Islet precursor cell (in vitro differentiated cells): ENCODE measurements at regions not wholly inside any gene's neighbourhood (a gene's known extent, or its start where the extent isn't known, plus 50 kb on each side); places are given as distances from the start of the nearest gene placed in this dataset.
A peak's percentile ranks its signal among the peaks of the same experiment; 100 is the strongest.
"Not testable (repeated sequence)": the region's sequence is repeated elsewhere in the genome, so short reads cannot be mapped to it uniquely, and the experiment has no call there.

Experiments
- DNase-seq: peaks from one replicate; pipeline ENCODE4 v3.0.0-alpha.2; 2018

DNA sequence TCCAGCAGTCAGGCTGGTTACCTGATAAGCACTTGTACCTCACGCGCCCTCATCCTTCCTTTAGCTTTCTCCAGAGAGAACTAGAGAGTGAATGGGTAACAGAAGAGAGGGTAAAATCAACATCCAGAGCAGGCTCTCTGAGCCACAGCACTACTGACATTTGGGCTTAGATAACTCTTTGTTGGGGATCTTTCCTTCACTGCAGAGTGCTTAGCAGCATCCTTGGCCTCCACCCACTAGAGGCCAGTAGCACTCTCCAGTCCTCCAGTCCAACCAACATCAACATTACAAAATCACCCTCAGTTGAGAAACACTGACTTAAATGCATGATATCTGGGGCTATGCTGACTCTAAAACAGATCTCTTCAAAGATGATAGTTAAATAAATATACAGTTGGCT lies 220.7 kb downstream of the TACR3 start:
- no peak for DNase-seq

DNA sequence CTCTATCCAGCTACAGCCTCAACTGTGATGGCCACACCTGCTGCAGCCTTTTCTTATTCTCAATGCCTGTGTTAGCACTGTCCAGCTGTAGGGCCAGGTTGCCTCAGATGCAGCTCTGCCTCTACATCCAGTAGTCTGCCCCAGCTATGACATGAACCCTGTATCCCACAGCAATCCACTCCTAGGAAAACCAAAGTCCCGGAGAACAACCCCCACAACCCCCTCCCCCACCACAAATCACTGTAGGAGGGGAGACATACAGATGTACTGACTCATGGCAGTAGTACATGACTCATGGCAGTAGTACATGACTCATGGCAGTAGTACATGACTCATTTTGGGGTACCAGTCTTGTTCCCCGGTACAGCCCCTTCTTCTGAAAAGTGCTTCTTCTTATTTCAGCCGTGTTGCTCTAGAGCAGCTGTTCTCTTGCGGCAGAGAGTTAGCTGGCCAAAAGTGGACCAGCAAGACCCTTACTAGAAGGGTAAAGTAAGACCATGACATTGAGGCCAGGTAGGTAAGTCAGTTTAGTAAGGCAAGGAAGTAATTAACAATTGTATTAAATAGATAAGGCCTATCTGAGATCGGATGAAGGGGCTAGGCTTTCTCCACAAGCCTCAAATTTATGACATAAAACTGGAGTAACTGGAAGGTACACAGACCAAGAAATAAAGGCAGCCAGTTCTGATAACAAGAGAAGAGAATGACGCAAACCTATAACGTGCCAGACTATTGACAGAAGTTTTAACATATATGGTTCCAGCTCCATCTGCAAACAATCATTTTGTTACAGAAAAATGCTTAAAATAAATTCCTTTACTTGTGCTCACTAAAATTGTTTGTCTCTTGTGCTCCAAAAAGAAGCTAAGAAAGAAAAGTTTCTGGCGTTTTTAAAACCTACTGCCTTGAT lies 221.4 kb downstream of the TACR3 start:
- peak; percentile 72 for DNase-seq

DNA sequence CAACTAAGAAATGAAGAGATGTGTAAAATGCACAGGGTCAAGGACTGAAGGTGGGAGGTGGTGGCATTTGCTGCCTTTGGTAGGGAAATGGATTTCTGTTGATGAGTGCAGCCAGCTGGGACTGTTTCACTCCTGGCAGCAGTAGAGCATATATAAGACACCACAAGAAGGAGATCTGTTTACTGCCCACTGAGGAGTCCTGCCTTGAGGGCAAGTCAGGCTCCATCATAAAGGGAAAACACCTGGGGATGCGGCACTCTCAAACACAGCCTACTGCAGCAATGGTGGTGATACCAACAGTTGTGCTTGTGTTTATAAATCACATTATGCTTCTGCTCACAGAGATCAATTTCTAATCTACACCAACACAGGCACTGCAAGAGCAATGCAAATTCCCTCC lies 222.1 kb downstream of the TACR3 start:
- no peak for DNase-seq

DNA sequence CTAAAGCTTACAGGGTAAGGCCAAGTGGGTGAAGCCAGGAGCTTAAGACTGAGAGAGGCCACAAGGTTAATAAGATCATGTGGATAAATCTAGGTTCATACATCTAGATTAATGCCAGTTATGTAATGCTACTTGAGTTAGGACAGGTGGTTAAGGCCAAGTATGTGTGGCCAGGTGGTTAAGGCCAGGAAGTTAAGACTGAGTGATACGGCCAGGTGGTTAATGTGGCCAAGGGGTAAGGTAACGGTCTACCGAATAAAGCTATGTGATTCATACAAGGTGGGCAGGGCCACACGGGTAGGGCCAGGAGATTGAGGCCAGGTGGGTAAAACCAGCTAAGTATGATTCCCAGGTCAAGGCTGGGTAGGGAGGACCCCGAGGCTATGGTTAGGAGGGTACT lies 223.0 kb downstream of the TACR3 start:
- no peak for DNase-seq

DNA sequence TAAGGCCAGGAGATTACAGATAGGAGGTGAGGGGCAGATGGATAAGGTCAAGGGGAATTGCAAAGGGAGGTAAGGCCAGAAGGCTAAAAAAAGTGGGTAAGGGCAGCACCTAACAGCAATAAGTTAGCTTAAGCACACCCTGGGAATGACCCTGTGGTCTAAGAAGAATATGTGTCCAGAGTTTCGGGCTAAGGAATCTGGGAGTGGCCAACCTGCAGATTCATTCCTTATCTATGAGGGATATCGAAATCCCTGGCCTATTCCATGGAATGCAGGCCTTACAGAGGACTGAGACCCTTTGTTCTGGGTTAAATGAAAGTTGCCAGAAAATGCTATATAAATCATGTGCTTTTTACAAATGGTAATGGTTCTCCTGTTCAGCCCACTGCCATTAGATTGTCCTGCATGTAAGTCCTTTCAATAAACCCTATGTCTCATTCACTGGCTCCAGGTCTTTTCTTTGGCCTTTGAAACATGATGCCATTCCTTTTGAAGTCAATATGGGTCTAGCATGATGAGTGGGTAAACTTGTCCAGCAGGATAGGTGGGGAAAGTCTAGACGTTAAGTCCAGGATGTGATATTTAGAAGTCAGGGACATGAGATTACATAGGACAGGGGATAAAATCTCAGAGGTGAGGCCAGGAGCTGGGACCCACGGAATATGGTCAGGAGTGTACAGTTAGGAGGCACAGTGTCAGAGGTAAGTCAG lies 226.2 kb downstream of the TACR3 start:
- DNase-seq = no peak

DNA sequence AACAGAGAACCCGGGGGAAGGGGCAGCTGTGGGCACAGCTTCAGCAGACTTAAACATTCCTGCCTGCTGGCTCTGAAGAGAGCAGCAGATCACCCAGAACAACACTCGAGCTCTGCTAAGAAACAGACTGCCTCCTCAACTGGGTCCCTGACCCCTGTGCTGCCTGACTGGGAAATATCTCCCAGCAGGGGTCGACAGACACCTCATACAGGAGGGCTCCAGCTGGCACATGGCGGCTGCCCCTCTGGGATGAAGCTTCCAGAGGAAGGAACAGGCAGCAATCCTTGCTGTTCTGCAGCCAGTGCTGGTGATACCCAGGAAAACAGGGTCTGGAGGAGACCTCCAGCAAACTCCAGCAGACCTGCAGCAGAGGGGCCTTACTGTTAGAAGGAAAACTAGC lies 234.5 kb downstream of the TACR3 start:
- not testable (repeated sequence) for DNase-seq

DNA sequence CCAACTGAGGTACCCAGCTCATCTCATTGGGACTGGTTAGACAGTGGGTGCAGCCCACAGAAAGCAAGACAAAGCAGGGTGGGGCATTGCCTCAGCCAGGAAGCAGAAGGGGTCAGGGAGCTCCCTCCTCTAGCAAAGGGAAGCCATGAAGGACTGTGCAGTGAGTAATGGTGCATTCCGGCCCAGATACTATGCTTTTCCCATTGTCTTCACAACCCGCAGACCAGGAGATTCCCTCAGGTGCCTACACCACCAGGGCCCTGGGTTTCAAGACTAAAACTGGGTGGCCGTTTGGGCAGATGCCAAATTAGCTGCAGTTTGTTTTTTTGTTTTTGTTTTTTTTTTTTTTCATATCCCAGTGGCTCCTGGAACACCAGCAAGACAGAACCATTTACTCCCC lies 235.3 kb downstream of the TACR3 start:
- no peak for DNase-seq

DNA sequence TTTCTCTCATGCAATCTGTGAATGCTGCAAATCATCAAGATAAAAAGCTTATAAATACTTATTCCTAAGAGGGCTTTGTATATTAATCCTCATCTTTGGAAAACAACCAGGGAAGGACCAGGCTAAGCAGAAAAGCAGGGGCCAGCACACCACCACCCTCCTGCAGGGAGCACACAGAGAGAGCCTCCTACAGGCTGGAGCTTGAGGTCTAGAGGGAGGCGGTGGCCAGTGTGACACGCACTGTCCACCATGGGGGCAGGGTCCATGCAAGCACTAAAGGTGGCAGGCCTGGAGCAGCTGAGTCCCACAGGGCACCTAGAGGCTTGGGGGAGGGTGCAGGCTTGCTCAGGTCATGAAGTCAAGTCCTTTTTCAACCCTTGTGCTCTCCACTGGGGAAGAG lies 236.9 kb downstream of the TACR3 start:
- no peak for DNase-seq

DNA sequence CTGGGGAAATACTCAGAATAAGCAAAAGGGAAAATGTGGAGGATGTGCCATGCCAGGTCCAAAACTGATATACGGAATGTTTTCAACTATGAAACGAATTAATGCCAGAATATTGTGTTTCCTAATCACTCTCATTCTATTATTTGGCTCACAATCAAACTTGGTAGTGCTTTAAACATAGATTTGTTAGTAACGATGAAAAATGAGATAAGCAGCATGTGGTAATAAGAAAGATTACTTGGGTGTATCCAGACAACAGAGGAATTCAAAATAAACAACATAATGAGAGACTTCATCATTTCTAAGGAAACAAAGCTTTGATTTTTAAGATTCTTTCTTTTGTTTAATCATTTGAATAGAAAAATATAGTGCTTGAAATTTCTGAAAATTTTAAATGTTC lies 237.3 kb downstream of the TACR3 start:
- DNase-seq = no peak

DNA sequence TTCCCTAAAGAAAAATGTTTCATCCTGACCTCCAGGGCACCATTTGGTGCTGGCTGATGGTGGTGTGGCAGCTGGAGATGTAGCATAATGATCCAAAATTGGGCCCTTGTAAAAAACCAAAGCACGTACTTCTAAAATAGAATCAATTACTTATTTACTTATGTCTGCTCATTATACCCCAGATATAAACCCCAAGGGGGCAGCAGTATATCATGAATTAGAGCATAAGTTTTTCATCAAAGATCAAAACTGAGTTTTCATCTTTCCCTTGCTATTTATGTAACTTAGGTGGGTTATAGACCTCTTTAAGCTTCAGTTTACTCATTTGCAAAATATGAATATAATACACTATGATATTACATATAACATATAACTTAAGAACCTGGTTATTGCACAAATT lies 241.1 kb downstream of the TACR3 start:
- no peak for DNase-seq

DNA sequence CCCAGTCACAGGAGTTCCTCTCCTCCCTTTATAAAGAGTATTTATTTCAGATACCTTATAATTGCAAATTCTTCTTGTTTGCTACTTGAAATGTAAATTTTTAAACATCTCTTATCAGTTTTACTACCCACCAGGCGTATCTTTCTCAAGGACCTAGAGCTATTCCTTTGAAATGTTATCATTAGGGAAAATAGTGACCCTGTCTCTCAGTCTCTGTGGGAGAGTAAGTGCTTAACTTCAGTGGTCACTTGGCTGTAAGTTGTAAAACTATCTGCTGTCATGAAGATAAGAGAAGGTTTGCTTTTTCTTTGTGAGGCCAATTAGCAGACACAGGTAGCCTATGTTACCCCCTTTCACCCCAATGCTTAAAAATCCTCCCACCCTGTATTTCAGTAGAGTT lies 241.6 kb downstream of the TACR3 start:
- DNase-seq = no peak

DNA sequence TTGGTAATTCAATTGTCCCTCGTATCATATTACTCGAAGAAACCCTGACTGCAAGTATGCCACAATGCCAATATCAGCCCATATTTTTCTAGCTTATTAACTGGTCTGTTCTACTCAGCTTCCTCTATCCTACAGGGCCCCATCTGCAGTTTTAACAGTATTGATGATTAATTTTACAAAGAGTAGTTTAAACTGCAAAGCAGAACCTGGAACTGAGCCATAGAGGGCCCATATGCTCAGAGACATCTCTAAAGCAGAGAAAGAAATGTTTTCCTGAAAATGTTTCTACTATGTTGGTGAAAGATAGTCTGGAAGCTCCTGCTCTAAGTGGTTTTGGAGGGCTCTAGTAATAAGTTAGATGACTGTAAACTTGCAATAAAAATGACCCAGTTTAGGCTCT lies 259.4 kb upstream of the CENPE start:
- DNase-seq = no peak

DNA sequence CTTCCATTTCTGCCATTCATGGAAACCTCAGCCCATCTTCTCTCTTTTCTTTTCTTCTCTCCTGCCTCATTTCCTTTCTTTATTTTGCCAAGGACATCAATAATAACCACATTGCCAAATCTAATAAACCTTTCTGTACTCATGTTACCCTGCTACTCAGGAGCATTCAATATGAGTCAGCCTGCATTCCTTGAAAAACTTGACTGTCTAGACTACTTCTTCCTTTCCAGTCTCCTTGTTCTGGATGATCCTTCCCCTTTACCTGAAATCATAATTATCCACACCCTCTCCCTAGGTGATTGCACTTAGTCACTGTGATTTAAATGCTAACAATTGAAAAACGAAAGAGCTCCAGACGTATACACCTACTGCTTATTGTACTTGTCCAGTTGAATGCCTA lies 253.2 kb upstream of the CENPE start:
- no peak for DNase-seq

DNA sequence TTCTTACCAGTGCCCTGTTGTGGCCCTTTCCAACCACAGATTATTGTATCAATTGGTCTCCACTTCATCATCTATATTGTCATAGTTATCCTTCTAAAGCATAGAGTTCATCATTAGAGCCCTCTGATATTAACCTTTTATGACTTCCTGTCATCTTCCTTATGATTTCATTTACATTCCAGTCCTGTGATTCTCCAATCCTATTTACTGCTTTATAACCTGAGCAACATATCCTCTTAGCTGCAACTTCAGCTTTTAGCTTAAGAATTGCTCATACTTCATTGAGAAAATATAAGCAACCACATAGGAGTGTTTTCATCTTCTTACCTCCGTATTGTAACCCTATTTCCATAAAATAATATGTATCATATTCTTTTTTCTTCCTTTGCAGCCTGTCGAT lies 252.6 kb upstream of the CENPE start:
- no peak for DNase-seq

DNA sequence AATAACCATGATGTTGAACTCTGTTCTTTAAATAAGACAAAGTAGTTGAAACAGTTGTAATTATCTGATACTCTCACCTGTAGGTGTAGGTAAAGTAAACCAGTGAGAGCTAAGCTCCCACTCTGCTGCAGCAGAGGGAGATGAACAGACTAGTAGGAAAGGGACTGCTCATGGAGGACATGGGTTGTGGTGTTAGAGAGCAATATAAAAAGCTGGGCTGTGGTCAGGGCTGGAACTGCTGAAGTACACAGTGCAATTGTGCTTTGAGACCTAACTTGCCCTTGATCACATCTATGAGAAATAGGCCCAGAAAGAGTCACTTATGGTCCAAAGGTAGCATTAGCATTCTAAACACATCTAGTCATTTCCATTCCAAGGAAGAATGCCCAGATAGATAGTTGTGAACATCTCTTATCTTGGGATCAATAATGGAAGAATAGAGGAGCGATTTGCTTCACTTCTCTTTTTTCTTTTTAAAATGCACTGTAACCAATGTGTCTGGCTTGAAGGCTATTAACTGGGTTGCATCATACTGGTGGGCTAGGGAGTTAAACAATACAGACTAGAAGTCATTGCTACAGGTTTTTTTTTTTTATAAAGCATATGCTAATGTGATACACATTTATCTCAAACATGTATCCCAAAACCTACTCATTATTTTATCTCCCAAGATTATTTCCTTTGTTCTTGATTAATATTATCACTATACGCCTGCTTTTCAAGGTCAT lies 251.3 kb upstream of the CENPE start:
- DNase-seq = peak; percentile 72

DNA sequence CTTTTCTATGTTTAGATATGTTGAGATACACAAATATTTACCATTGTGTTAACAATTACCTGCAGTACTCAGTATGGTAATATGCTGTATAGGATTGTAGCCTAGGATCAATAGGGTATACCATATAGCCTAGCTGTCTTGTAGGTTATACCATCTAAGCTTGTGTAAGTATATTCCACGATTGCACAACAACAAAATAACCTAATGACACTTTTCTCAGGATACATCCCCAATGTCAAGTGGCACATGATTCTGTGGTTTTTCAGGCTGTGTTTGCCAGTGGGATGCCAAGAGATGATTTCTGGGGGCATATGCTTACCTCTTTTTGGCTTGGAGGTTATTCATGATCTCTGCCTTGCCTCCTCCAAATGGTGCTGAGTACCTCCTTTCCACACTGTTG lies 247.2 kb upstream of the CENPE start:
- DNase-seq = no peak

DNA sequence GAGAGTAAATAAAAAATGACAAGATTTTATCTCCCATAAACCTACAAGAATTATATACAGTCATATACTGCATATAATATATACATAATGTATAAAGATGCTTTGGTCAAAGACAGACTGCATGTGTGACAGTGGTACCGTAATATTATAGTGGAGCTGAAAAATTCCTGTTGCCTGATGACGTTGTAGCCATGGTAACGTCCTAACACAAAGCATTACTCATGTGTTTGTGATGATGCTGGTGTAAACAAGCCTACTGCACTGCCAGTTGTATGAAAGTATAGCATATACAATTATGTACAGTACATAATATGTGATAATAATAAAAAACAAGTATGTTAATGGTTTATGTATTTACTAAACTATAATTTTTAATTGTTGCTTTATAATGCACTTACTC lies 245.2 kb upstream of the CENPE start:
- DNase-seq = peak; percentile 59

DNA sequence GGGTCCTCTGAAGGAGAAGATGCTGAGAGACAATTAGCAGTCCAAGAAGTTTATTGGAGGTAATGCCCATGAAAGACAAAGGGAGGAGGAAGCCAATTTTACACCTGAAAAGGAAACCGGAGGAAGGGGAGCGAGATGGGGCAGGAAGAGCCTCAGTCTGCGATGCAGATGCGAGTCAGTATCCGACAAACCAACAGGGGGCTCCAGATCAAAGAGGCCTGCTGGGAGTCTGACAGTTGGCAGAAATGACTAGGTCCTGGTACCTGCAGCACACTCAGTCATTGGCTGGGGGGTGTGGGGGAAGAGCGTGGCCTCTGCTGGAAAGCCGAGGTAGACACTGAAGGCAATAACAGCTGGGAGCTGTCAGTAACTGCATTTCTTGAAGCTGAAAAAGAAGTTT lies 231.1 kb upstream of the CENPE start:
- DNase-seq = peak; percentile 58

DNA sequence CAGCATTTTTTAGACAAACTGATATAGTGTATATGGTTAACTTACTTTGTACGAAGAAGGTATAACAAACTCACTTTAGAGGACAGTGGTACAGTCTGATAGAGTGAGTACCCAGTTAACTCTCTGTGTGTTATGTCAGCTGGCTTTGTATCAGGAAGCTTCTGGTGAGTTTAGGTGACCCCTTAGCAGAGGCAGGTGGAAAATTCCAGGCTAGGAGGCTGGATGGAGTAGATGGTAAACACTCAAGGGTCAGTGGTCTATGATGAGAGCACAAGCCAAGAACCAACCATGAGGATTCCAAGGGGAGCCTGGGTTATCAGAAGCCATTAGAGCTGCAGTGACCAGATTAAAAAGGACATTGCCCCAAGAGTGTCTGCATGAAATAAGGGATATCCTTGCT lies 227.3 kb upstream of the CENPE start:
- DNase-seq = no peak

DNA sequence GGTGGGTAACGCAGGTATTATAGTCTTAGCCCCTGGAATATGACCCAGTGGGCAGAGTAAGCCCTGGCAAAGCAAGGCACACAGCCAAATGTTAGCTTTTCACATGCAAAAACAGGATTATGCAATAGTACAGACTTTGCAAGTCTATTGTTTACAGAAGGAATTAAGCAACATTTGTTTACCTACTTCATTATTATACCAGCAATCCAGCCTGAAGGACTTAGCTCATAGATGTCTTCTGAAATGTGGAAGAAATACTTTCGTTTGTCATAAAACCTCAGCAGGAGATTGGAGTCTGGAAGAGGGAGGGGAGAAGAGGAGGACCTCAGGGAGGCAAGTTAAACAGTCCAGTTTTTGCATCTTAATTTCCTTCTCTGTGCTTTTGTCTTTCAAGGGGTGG lies 226.7 kb upstream of the CENPE start:
- no peak for DNase-seq

DNA sequence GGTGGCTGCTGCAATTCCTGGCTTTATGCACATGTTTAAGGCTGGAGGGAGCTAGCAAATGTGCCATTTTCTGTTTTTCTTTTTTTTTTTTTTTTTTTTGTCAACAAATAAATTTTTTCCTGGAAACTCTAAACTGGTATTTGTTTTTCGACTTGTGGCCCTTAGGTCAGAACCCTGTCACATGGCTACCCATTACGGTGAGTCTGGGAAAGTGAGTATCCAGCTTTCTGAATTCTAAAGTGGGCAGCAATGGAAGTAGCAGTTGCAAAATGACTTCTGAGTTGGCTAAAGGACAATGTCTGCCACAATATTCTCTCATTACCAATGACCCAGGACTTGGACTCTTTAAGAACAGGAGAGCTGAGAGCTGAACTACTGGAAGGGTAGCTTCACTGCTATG lies 225.1 kb upstream of the CENPE start:
- DNase-seq = no peak

DNA sequence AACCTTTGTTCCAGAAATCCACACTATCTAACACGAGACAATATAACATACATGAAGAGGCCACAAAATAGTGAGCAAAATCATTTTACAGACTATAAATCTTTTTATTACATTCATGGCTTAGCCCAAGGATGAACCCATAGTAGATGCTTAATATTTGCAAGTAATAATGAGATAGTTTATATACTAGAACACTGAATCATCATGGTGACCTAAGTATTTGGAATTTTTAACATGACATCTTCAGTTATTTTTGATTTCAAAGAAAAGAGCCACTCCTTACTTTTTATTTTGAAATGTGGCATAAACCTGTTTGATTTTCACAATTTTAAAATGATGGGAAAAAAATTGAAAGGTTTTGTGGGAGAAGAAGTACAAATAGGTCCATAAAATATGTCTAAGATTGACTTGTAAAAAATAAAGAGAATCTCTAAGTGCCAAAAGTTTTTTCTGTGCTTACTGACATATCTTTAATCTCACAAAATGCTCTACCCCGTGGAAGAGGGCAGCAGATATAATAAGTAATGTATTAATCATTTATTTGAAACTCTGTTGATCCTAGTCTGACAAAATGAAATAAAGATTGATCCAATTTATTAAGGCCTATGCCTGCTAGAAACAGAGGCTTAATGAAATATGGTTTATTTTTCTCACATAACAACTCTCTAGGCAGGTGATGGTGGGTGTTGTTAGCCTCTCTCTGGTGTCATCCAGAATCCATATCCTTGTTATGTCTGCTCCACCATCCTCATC lies 224.5 kb upstream of the CENPE start:
- DNase-seq = no peak

DNA sequence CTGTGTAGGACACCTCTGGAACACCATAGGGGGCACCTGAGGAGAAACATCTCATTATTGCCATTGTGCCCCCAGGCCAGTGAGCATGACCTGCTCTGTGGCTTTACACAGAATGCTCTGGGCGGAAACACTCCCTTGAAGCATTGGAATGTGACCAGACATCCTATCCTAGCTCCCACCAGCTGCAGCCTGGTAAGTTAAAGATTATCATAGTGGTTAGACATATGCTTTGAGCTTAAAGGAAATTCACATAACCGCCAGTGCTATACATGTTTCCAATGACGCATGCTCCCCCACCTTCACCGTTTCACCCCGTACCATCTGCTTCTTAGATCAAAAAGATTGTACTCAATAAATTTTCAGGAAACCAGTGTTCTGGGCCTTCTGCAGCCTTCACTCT lies 217.7 kb upstream of the CENPE start:
- DNase-seq = peak; percentile 75
